ENCODE measurements at regions not wholly inside any gene's neighbourhood (a gene's known extent, or its start where the extent isn't known, plus 50 kb on each side); places are given as distances from the start of the nearest gene placed in this dataset.

GRCh38 chr2:116142644-116143227, 1671.8 kb upstream of the DDX18 start:
- TF ChIP-seq FOXP2 (optimal IDR thresholded peaks at IDR 0.05; ENCODE audit: control extremely low read depth, extremely low read length, insufficient read depth) (no peak), EZH2 (IDR thresholded peaks at IDR 0.05) (no peak)

All from SK-N-MC (cell line).